ENCODE measurements at regions not wholly inside any gene's neighbourhood (a gene's known extent, or its start where the extent isn't known, plus 50 kb on each side); places are given as distances from the start of the nearest gene placed in this dataset.
"Not testable (repeated sequence)": the region's sequence is repeated elsewhere in the genome, so short reads cannot be mapped to it uniquely, and the experiment has no call there.

DNA sequence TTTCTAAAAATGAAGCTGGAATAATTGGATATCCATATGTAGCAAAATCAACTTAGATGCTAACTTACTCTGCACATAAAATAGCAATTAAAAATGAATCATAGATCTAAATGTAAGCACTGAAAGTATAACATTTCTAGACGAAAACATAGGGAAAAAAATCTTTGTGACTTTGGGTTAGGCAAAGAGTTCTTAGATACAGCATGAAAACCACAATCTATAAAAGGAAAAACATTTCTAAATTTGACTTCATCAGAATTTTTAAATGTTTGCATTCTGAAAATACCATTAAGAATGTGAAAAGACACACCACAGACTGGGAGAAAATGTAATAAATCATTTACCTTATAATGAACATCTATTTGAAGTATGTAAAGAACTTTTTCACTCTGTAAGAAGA is 128.8 kb downstream of the APIP start:
- peaks cover 0 to 5% of the 10 kb centered on the region in 2 donors for H3K9me3 ChIP-seq (ENCODE audit: control insufficient read depth in 1 of 2, low read length in 2 of 2)
- H3K4me1 ChIP-seq (ENCODE audit: control insufficient read depth in 1 of 2, insufficient read depth in 2 of 2, low read length in 2 of 2) = peaks cover 0 to 11% of the 10 kb centered on the region in 2 donors
- no peaks in the 10 kb centered on the region for H3K36me3 ChIP-seq (ENCODE audit: control insufficient read depth in 1 of 2, insufficient read depth in 2 of 2, low read length in 2 of 2)
- H3K27ac ChIP-seq (ENCODE audit: low read depth, low read length) = no peak overlapping the region
- no peaks in the 10 kb centered on the region for H3K27me3 ChIP-seq (ENCODE audit: control insufficient read depth in 1 of 2, insufficient read depth in 2 of 2, low read length in 2 of 2)
- no peak overlapping the region for H3K4me3 ChIP-seq (ENCODE audit: low read depth in 1 of 2, low read length in 2 of 2)
- H3K9ac ChIP-seq (ENCODE audit: low read depth in 1 of 2, low read length in 2 of 2) = no peak overlapping the region

DNA sequence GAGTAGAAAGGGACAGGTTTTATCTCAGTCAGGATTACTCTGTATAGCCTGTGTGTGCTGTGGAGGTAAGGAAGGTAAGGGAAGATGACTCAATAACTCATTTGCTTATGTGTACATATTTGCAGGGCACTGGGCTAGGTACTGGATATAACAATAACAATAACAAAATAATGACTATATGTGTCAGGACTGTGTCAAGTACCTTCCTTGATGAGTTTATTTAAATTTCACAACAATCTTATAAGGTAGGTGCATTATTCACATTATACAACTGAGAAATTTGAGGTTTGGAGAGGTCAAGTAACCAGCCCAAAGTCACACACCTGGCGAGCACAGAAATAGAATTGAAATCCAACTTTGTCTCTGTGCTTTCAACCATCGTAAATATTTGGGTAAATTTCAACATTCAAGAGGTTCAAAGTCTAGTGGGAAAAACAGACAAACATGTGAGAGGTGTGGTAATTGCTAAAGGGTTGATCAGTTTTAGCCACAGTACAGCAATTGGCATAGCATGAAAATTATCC is 131.8 kb downstream of the APIP start:
- no peaks in the 10 kb centered on the region for H3K4me1 ChIP-seq (ENCODE audit: control insufficient read depth in 1 of 2, insufficient read depth in 2 of 2, low read length in 2 of 2)
- H3K27ac ChIP-seq (ENCODE audit: low read depth, low read length) = no peak overlapping the region
- H3K4me3 ChIP-seq (ENCODE audit: low read depth in 1 of 2, low read length in 2 of 2) = no peak overlapping the region
- no peaks in the 10 kb centered on the region for H3K27me3 ChIP-seq (ENCODE audit: control insufficient read depth in 1 of 2, insufficient read depth in 2 of 2, low read length in 2 of 2)
- no peak overlapping the region for H3K9ac ChIP-seq (ENCODE audit: low read depth in 1 of 2, low read length in 2 of 2)
- H3K36me3 ChIP-seq (ENCODE audit: control insufficient read depth in 1 of 2, insufficient read depth in 2 of 2, low read length in 2 of 2) = no peaks in the 10 kb centered on the region
- no peaks in the 10 kb centered on the region for H3K9me3 ChIP-seq (ENCODE audit: control insufficient read depth in 1 of 2, low read length in 2 of 2)

DNA sequence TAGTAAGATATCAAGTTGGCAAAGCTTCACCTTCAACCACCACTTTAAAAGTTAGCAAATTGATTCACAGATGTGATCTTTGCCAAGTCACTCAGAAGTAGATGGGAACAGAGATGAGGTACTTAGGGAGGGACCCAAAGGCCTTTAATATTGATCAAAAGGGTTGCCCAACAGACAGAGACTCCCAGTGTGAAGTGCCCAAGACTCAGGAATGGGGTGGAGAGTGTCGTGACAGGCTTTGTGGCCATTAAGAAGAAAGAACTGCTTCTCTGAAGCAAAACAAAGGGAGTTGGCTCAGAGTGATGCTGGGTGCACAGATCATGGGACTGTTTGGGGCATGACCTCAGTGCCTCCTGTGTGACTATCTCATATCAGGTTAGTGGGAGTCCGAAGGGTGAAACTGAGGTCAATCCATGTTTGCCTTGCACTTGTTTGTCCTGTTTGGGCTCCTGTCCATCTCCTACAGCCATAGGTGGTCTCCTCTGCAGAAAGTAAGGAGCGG is 132.3 kb downstream of the APIP start:
- no peaks in the 10 kb centered on the region for H3K4me1 ChIP-seq (ENCODE audit: control insufficient read depth in 1 of 2, insufficient read depth in 2 of 2, low read length in 2 of 2)
- no peak overlapping the region for H3K27ac ChIP-seq (ENCODE audit: low read depth, low read length)
- no peak overlapping the region for H3K9ac ChIP-seq (ENCODE audit: low read depth in 1 of 2, low read length in 2 of 2)
- H3K9me3 ChIP-seq (ENCODE audit: control insufficient read depth in 1 of 2, low read length in 2 of 2) = no peaks in the 10 kb centered on the region
- no peaks in the 10 kb centered on the region for H3K27me3 ChIP-seq (ENCODE audit: control insufficient read depth in 1 of 2, insufficient read depth in 2 of 2, low read length in 2 of 2)
- H3K36me3 ChIP-seq (ENCODE audit: control insufficient read depth in 1 of 2, insufficient read depth in 2 of 2, low read length in 2 of 2) = no peaks in the 10 kb centered on the region
- no peak overlapping the region for H3K4me3 ChIP-seq (ENCODE audit: low read depth in 1 of 2, low read length in 2 of 2)

DNA sequence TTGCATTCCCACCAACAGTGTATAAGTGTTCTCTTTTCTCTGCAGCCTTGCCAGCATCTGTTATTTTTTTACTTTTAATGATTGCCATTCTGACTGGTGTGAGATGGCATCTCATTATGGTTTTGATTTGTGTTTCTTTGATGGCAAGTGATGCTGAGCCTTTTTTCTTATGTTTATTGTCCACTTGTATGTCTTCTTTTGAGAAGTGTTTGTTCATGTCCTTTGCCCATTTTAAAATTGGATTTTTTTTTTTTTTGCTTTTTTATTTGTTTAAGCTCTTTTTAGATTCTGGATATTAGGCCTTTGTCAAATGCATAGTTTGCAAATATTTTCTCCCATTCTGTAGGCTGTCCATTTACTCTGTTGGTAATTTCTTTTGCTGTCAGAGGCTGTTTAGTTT is 134.4 kb downstream of the APIP start:
- not testable (repeated sequence) for H3K27ac ChIP-seq (ENCODE audit: low read depth, low read length); H3K4me1 ChIP-seq (ENCODE audit: control insufficient read depth in 1 of 2, insufficient read depth in 2 of 2, low read length in 2 of 2); H3K36me3 ChIP-seq (ENCODE audit: control insufficient read depth in 1 of 2, insufficient read depth in 2 of 2, low read length in 2 of 2); H3K27me3 ChIP-seq (ENCODE audit: control insufficient read depth in 1 of 2, insufficient read depth in 2 of 2, low read length in 2 of 2); H3K9ac ChIP-seq (ENCODE audit: low read depth in 1 of 2, low read length in 2 of 2); H3K9me3 ChIP-seq (ENCODE audit: control insufficient read depth in 1 of 2, low read length in 2 of 2); H3K4me3 ChIP-seq (ENCODE audit: low read depth in 1 of 2, low read length in 2 of 2)

DNA sequence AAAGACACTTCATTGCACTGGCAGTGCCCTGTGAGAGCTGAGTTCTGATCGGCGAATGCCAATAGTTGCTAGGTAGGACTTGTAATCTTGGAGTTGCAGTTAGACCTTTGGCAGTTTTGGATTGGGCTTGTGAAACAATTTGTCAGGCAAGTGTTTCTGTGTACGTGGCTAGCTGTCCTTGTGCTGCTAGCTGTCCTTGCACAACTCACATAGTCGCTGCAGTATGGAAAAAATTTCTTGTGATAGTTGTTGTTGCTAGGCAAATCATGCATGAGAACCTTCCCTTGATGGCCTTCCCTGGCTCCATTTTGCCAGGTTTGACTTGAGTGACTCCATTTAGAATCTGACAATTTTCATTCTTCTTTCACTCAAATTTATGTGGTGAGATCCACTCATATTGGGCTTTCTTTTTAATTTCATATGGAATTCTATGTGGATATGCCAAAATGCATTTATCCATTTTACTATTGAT is 140.7 kb downstream of the APIP start:
- no peak overlapping the region for H3K9ac ChIP-seq (ENCODE audit: low read depth in 1 of 2, low read length in 2 of 2)
- H3K4me3 ChIP-seq (ENCODE audit: low read depth in 1 of 2, low read length in 2 of 2) = no peak overlapping the region
- H3K27me3 ChIP-seq (ENCODE audit: control insufficient read depth in 1 of 2, insufficient read depth in 2 of 2, low read length in 2 of 2) = no peaks in the 10 kb centered on the region
- no peaks in the 10 kb centered on the region for H3K4me1 ChIP-seq (ENCODE audit: control insufficient read depth in 1 of 2, insufficient read depth in 2 of 2, low read length in 2 of 2)
- H3K9me3 ChIP-seq (ENCODE audit: control insufficient read depth in 1 of 2, low read length in 2 of 2) = no peaks in the 10 kb centered on the region
- no peaks in the 10 kb centered on the region for H3K36me3 ChIP-seq (ENCODE audit: control insufficient read depth in 1 of 2, insufficient read depth in 2 of 2, low read length in 2 of 2)
- no peak overlapping the region for H3K27ac ChIP-seq (ENCODE audit: low read depth, low read length)

DNA sequence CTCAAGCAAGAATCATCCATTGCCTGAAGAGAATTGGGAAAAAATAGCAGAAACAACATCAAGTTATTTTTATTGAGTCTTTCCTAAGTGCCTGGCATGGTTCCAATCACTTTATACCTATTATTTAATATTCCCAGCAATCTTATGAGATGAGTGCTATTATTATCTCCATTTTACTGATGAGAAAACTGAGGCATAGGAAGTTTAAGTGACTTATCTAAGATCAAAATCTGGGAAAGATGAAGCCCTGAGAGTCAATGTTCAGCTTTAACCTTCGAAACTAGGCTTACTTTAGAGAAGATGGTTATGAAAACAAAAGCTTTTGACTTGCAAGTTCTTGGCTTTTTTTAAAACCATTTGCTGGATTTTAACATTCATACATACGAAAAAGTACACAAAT is 141.6 kb downstream of the APIP start:
- H3K9me3 ChIP-seq (ENCODE audit: control insufficient read depth in 1 of 2, low read length in 2 of 2) = no peaks in the 10 kb centered on the region
- peaks cover 0 to 6% of the 10 kb centered on the region in 2 donors for H3K27me3 ChIP-seq (ENCODE audit: control insufficient read depth in 1 of 2, insufficient read depth in 2 of 2, low read length in 2 of 2)
- H3K4me1 ChIP-seq (ENCODE audit: control insufficient read depth in 1 of 2, insufficient read depth in 2 of 2, low read length in 2 of 2) = no peaks in the 10 kb centered on the region
- no peak overlapping the region for H3K27ac ChIP-seq (ENCODE audit: low read depth, low read length)
- no peak overlapping the region for H3K4me3 ChIP-seq (ENCODE audit: low read depth in 1 of 2, low read length in 2 of 2)
- H3K36me3 ChIP-seq (ENCODE audit: control insufficient read depth in 1 of 2, insufficient read depth in 2 of 2, low read length in 2 of 2) = no peaks in the 10 kb centered on the region
- no peak overlapping the region for H3K9ac ChIP-seq (ENCODE audit: low read depth in 1 of 2, low read length in 2 of 2)

DNA sequence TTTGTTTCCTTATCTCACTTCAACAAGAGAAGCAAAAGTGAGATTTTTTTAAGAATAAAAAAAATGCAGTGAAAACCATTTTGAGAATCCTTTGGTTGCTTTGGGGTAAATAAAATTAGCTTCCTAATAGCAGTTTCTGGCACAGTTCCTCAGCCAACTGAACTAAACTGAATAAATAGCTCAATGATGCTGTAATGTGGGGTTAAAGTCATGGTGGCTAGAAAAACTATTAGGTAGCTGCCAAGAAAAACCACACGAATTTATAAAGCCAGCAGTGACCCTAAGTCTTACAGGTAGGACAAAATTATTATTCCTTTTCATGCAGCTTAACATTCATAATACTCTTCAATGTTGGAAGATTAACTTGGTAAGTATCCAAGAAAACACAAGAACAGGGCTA is 142.4 kb downstream of the APIP start:
- H3K9me3 ChIP-seq (ENCODE audit: control insufficient read depth in 1 of 2, low read length in 2 of 2) = no peaks in the 10 kb centered on the region
- no peak overlapping the region for H3K4me3 ChIP-seq (ENCODE audit: low read depth in 1 of 2, low read length in 2 of 2)
- H3K27ac ChIP-seq (ENCODE audit: low read depth, low read length) = no peak overlapping the region
- H3K36me3 ChIP-seq (ENCODE audit: control insufficient read depth in 1 of 2, insufficient read depth in 2 of 2, low read length in 2 of 2) = no peaks in the 10 kb centered on the region
- no peaks in the 10 kb centered on the region for H3K4me1 ChIP-seq (ENCODE audit: control insufficient read depth in 1 of 2, insufficient read depth in 2 of 2, low read length in 2 of 2)
- peaks cover 0 to 6% of the 10 kb centered on the region in 2 donors for H3K27me3 ChIP-seq (ENCODE audit: control insufficient read depth in 1 of 2, insufficient read depth in 2 of 2, low read length in 2 of 2)
- H3K9ac ChIP-seq (ENCODE audit: low read depth in 1 of 2, low read length in 2 of 2) = no peak overlapping the region

DNA sequence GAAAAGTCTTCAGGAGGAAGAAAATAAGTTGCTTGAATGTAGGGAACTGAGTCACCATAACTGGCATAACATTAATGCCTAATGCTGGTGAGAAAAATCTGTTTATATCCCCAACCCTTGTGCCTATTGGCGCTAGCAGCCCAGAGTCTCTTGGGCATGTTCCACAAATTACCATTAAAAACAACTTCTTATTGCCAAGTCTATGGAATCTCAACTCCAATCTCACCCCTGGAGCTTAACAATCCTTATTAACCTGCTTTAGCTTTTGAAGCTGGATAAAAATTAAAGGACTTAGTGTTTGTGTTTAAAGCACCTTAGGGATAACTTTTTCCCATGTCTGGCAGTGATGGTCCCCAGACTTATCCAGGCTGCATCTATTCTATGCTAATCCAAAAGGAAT is 143.0 kb downstream of the APIP start:
- no peaks in the 10 kb centered on the region for H3K4me1 ChIP-seq (ENCODE audit: control insufficient read depth in 1 of 2, insufficient read depth in 2 of 2, low read length in 2 of 2)
- H3K9me3 ChIP-seq (ENCODE audit: control insufficient read depth in 1 of 2, low read length in 2 of 2) = no peaks in the 10 kb centered on the region
- no peak overlapping the region for H3K9ac ChIP-seq (ENCODE audit: low read depth in 1 of 2, low read length in 2 of 2)
- H3K36me3 ChIP-seq (ENCODE audit: control insufficient read depth in 1 of 2, insufficient read depth in 2 of 2, low read length in 2 of 2) = no peaks in the 10 kb centered on the region
- no peak overlapping the region for H3K4me3 ChIP-seq (ENCODE audit: low read depth in 1 of 2, low read length in 2 of 2)
- H3K27me3 ChIP-seq (ENCODE audit: control insufficient read depth in 1 of 2, insufficient read depth in 2 of 2, low read length in 2 of 2) = peaks cover 0 to 6% of the 10 kb centered on the region in 2 donors
- no peak overlapping the region for H3K27ac ChIP-seq (ENCODE audit: low read depth, low read length)

DNA sequence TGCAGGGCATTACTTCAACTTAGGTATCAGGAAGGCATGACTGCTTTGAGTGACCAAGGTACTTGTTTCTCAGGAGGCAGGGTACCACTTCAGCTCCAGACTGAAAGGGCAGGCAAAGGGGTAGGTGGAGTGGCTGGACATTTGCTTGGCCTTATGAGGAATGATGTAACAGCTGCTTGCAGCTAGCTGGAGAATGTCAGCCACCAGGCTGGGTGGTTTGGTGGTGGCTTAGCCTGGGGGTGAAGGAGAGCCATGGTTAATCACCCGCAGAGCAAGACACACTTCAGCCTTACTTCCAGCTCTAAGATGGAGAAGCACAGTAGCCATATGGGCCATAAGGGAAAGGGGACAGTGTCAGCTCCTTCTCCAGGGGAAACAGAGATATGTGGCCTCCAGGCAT is 146.1 kb downstream of the APIP start:
- Histone ChIP-seq H3K36me3 (ENCODE audit: control insufficient read depth in 1 of 2, insufficient read depth in 2 of 2, low read length in 2 of 2) (no peaks in the 10 kb centered on the region), H3K27me3 (ENCODE audit: control insufficient read depth in 1 of 2, insufficient read depth in 2 of 2, low read length in 2 of 2) (peaks cover 0 to 6% of the 10 kb centered on the region in 2 donors), H3K9me3 (ENCODE audit: control insufficient read depth in 1 of 2, low read length in 2 of 2) (no peaks in the 10 kb centered on the region), H3K4me3 (ENCODE audit: low read depth in 1 of 2, low read length in 2 of 2) (no peak overlapping the region), H3K27ac (ENCODE audit: low read depth, low read length) (no peak overlapping the region), H3K9ac (ENCODE audit: low read depth in 1 of 2, low read length in 2 of 2) (no peak overlapping the region), H3K4me1 (ENCODE audit: control insufficient read depth in 1 of 2, insufficient read depth in 2 of 2, low read length in 2 of 2) (no peaks in the 10 kb centered on the region)

DNA sequence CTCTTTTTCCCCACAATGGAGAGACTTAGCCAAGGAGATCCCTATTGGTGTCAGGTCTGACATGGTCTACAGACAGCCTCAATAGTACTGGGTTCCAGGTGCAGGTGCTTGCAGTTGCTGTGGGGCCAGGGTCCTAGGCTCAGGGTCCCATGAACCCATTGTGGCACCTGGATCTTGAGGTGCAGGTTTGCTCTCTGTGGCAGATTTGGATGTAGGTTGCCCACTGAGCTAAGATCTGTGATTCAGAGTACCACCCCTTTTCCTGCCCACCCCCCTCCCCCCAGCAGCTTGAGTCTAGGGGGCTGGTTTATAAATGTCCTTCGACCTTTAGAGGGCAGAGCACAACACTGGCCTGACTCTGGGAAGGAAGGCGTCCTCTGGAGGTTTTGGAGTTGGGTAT is 147.0 kb downstream of the APIP start:
- no peak overlapping the region for H3K9ac ChIP-seq (ENCODE audit: low read depth in 1 of 2, low read length in 2 of 2)
- peaks cover 0 to 6% of the 10 kb centered on the region in 2 donors for H3K27me3 ChIP-seq (ENCODE audit: control insufficient read depth in 1 of 2, insufficient read depth in 2 of 2, low read length in 2 of 2)
- no peaks in the 10 kb centered on the region for H3K4me1 ChIP-seq (ENCODE audit: control insufficient read depth in 1 of 2, insufficient read depth in 2 of 2, low read length in 2 of 2)
- H3K9me3 ChIP-seq (ENCODE audit: control insufficient read depth in 1 of 2, low read length in 2 of 2) = no peaks in the 10 kb centered on the region
- no peaks in the 10 kb centered on the region for H3K36me3 ChIP-seq (ENCODE audit: control insufficient read depth in 1 of 2, insufficient read depth in 2 of 2, low read length in 2 of 2)
- H3K27ac ChIP-seq (ENCODE audit: low read depth, low read length) = no peak overlapping the region
- no peak overlapping the region for H3K4me3 ChIP-seq (ENCODE audit: low read depth in 1 of 2, low read length in 2 of 2)

DNA sequence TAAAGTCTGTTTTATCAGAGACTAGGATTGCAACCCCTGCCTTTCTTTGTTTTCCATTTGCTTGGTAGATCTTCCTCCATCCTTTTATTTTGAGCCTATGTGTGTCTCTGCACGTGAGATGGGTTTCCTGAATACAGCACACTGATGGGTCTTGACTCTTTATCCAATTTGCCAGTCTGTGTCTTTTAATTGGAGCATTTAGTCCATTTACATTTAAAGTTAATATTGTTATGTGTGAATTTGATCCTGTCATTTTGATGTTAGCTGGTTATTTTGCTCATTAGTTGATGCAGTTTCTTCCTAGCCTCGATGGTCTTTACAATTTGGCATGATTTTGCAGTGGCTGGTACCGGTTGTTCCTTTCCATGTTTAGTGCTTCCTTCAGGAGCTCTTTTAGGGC is 141.7 kb downstream of the EHF start:
- H3K27me3 ChIP-seq (ENCODE audit: control insufficient read depth in 1 of 2, insufficient read depth in 2 of 2, low read length in 2 of 2) = not testable (repeated sequence)

More for the DNA sequence above, 141.7 kb downstream of the EHF start:
- not testable (repeated sequence) for H3K9me3 ChIP-seq (ENCODE audit: control insufficient read depth in 1 of 2, low read length in 2 of 2); H3K9ac ChIP-seq (ENCODE audit: low read depth in 1 of 2, low read length in 2 of 2); H3K4me3 ChIP-seq (ENCODE audit: low read depth in 1 of 2, low read length in 2 of 2); H3K4me1 ChIP-seq (ENCODE audit: control insufficient read depth in 1 of 2, insufficient read depth in 2 of 2, low read length in 2 of 2); H3K27ac ChIP-seq (ENCODE audit: low read depth, low read length); H3K36me3 ChIP-seq (ENCODE audit: control insufficient read depth in 1 of 2, insufficient read depth in 2 of 2, low read length in 2 of 2)
